Rectal smooth muscle tissue (tissue), 1 donor: ENCODE measurements at regions not wholly inside any gene's neighbourhood (a gene's known extent, or its start where the extent isn't known, plus 50 kb on each side); places are given as distances from the start of the nearest gene placed in this dataset.
"Not testable (repeated sequence)": the region's sequence is repeated elsewhere in the genome, so short reads cannot be mapped to it uniquely, and the experiment has no call there.

Experiments used
- H3K27ac ChIP-seq: one replicate; pipeline ENCODE4 v1.7.0; 2013; ENCODE audit warnings: low read depth, low read length, inconsistent platforms
- H3K27me3 ChIP-seq: one replicate; pipeline ENCODE4 v1.7.0; 2013; ENCODE audit warnings: low read length; ENCODE audit not compliant: control insufficient read depth, insufficient read depth
- H3K36me3 ChIP-seq: one replicate; pipeline ENCODE4 v1.7.0; 2013; ENCODE audit warnings: low read length; ENCODE audit not compliant: control insufficient read depth, insufficient read depth
- H3K4me1 ChIP-seq: one replicate; pipeline ENCODE4 v1.7.0; 2013; ENCODE audit warnings: low read length; ENCODE audit not compliant: control insufficient read depth, insufficient read depth
- H3K4me3 ChIP-seq: one replicate; pipeline ENCODE4 v1.7.0; 2013; ENCODE audit warnings: low read length
- H3K9ac ChIP-seq: one replicate; pipeline ENCODE4 v1.7.0; 2013; ENCODE audit warnings: low read length

GRCh38 chr10:101280511-101280910 is 51.2 kb upstream of the LBX1 start:
- Histone ChIP-seq H3K27me3 (peaks cover 22% of the 10 kb centered on the region), H3K4me1 (no peaks in the 10 kb centered on the region), H3K27ac (no peak overlapping the region), H3K36me3 (no peaks in the 10 kb centered on the region), H3K4me3 (no peak overlapping the region), H3K9ac (no peak overlapping the region)

GRCh38 chr10:101280921-101281320 is 51.7 kb upstream of the LBX1 start:
- H3K9ac ChIP-seq, H3K4me3 ChIP-seq: not testable (repeated sequence)
- H3K27me3 ChIP-seq: peaks cover 24% of the 10 kb centered on the region

DNA sequence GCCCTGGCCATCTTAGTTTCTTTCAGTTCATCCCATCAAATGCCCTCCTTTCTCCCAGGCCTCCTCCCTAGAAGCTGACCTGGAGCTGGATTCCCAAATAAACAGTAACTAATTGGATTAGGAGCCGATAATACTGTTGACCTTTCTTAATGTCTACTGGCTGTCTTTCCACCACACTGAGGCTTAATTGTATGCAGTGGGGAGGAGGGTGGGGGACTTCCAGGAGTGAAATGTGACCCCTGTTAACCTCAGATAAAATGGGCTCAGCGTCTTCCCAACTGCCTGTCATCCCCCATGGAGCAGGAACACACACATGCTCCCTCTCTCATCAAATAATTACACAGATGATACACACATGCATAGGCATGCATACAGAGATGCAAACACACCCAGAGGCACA is 53.7 kb upstream of the LBX1 start:
- H3K4me1 ChIP-seq: no peaks in the 10 kb centered on the region
- H3K27ac ChIP-seq: no peak overlapping the region
- H3K4me3 ChIP-seq: no peak overlapping the region
- peaks cover 31% of the 10 kb centered on the region for H3K27me3 ChIP-seq
- no peaks in the 10 kb centered on the region for H3K36me3 ChIP-seq
- H3K9ac ChIP-seq: no peak overlapping the region

More at GRCh38 chr10:101280921-101281320, 51.7 kb upstream of the LBX1 start:
- H3K36me3 ChIP-seq, H3K27ac ChIP-seq, H3K4me1 ChIP-seq: not testable (repeated sequence)

DNA sequence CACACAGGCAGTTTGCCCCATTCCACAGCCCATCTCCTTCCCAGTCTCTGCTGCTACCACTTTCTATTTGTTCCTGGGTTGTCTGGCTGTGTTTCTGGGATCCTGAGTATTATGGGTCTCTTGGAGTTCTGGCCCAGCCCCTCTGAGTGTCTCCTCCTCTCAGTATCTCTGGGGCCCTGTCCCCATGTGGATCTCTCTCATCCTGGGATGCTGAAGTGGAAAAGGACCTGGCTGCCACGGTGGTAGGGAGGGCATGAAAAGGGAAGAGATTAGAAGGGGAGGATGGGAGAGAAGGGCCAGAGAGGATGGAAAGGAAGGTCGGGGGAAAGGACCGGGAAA is 54.5 kb upstream of the LBX1 start:
- H3K9ac ChIP-seq: no peak overlapping the region
- no peak overlapping the region for H3K27ac ChIP-seq
- H3K4me3 ChIP-seq: no peak overlapping the region
- H3K4me1 ChIP-seq: no peaks in the 10 kb centered on the region
- no peaks in the 10 kb centered on the region for H3K36me3 ChIP-seq
- peaks cover 37% of the 10 kb centered on the region for H3K27me3 ChIP-seq

DNA sequence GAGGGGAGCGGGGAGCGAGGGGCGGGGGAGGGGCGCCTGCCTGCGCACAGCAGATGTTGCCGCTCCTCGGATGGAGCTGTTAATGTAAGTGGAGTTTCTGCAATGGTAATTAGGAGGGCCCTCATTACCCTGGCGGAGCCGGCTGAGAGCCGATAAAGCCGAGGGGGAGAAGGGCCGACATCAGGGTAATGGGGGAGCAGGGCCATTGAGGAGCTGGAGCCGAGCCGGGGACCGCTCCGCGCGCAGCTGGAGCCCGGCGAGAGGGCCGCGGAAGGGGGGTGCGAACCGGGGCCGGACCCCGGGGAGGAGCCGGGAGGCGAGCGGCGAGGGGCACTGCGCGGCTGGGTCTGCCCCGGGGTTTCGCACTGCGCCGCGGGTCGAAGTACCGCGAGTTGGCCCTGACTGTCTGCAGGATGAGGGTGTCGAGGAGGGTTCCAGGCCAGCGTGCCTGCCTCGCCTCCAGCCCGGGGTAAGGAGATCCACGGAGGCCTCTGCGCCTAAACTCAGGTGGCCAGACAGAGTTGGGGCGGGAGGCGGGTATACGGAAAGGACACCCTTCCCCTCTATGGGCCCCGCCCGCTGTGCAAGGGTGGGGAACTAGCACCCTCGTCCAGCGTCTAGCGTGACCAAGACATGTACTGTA is 55.0 kb upstream of the LBX1 start:
- Histone ChIP-seq H3K4me1 (no peaks in the 10 kb centered on the region), H3K36me3 (no peaks in the 10 kb centered on the region), H3K4me3 (peak overlapping the region; percentile 2), H3K27ac (no peak overlapping the region), H3K9ac (no peak overlapping the region), H3K27me3 (peaks cover 38% of the 10 kb centered on the region)

- Histone ChIP-seq H3K27ac (no peak overlapping the region), H3K4me3 (no peak overlapping the region), H3K9ac (no peak overlapping the region), H3K4me1 (no peaks in the 10 kb centered on the region), H3K36me3 (no peaks in the 10 kb centered on the region), H3K27me3 (peaks cover 43% of the 10 kb centered on the region)
Observed at GRCh38 chr10:101284744-101285463, 55.6 kb upstream of the LBX1 start.

GRCh38 chr10:101285519-101286070 is 56.3 kb upstream of the LBX1 start:
- no peak overlapping the region for H3K27ac ChIP-seq
- peaks cover 46% of the 10 kb centered on the region for H3K27me3 ChIP-seq

GRCh38 chr10:101286248-101287046 is 57.2 kb upstream of the LBX1 start:
- Histone ChIP-seq H3K4me3 (no peak overlapping the region), H3K9ac (no peak overlapping the region), H3K4me1 (no peaks in the 10 kb centered on the region), H3K27me3 (peaks cover 54% of the 10 kb centered on the region), H3K27ac (no peak overlapping the region), H3K36me3 (no peaks in the 10 kb centered on the region)

More at GRCh38 chr10:101285519-101286070, 56.3 kb upstream of the LBX1 start:
- Histone ChIP-seq H3K4me1 (no peaks in the 10 kb centered on the region), H3K4me3 (no peak overlapping the region), H3K9ac (no peak overlapping the region), H3K36me3 (no peaks in the 10 kb centered on the region)

DNA sequence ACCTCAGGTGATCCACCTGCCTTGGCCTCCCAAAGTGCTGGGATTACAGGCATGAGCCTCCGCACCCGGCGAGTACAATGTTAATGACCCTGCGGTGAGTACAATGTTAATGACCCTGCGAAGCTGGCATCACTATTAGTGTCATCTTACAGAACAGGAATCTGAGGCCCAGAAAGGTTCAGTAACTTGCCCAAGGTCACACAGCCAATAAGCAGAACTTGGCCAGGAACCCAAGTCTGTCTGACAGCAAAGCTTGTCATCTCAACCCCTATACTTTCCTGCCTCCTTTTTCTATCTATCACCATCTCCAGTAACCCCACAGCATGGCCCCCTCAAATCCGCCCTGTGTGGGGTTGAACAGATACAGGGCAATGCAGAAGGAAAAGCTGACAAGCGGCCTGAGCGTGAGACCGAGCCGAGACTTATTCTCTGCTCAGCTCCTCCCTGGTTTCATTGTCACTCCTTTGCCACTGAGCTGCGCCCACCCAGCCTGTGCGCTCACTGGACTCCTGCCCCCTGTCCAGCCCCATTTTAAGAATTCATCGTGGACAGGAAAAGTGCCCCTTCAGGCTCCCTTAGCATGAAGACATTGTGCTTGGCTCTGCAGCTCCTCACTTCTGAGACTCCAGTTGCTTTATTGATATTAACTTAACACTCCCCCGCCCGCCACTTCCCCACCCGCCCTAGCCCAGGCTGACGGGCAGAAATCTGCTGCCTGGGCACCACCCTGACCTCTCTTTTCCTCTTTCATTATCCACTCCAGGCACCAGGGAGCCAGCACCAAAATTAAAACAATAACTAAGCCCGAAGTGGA is 58.1 kb upstream of the LBX1 start:
- H3K27ac ChIP-seq: no peak overlapping the region
- no peak overlapping the region for H3K9ac ChIP-seq
- H3K4me1 ChIP-seq: no peaks in the 10 kb centered on the region
- H3K4me3 ChIP-seq: no peak overlapping the region
- peaks cover 55% of the 10 kb centered on the region for H3K27me3 ChIP-seq
- H3K36me3 ChIP-seq: no peaks in the 10 kb centered on the region

DNA sequence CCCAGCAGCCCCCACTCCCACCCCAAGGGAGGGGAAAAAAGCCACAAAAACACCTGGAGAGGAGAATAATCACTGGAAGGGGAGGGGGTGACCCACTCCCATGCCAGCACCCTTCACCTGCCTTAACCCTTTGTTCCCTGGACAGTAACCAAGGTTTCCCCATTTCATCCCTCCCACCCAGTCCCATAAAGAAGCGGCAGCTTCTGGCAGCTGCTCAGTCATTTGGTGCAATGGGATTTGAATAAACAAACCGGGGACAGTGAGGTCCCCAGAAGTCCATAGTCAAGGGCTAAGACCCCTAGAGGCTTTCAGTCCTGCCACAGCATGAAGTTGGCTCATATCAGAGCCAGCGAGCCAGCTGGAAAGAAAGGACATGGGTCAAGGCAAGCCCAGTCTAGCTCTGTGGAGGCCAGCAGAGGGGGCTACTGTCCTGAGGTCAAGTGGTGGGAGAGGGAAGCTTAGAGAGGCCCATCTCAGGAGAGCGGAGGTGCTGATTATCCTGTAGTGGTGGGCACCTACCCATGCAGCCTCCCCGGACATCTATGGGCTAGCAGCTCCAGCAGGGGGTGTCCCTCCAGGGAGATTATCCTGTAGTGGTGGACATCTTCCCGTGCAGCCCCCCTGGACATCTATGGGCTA is 58.9 kb upstream of the LBX1 start:
- H3K4me3 ChIP-seq: no peak overlapping the region
- peaks cover 55% of the 10 kb centered on the region for H3K27me3 ChIP-seq
- H3K27ac ChIP-seq: no peak overlapping the region
- H3K36me3 ChIP-seq: no peaks in the 10 kb centered on the region
- no peak overlapping the region for H3K9ac ChIP-seq
- no peaks in the 10 kb centered on the region for H3K4me1 ChIP-seq

GRCh38 chr10:101289541-101289940 is 60.3 kb upstream of the LBX1 start:
- Histone ChIP-seq H3K4me3 (no peak overlapping the region), H3K9ac (no peak overlapping the region), H3K27ac (no peak overlapping the region), H3K36me3 (no peaks in the 10 kb centered on the region), H3K4me1 (no peaks in the 10 kb centered on the region), H3K27me3 (peaks cover 52% of the 10 kb centered on the region)
